Adrenal gland (tissue), 5 donors: ENCODE measurements at regions not wholly inside any gene's neighbourhood (a gene's known extent, or its start where the extent isn't known, plus 50 kb on each side); places are given as distances from the start of the nearest gene placed in this dataset.

Experiments
- POLR2A ChIP-seq, 2 donors: fragments of 450-650 bp; IDR thresholded peaks; one replicate each; pipeline ENCODE4 v1.6.1; 2017; ENCODE audit warnings: antibody characterized with exemption in 2 of 2, mild to moderate bottlenecking in 2 of 2, moderate library complexity in 1 of 2
- TF ChIP-seq, protein P1 (sequence below), 6 experiments: fragments of 450-650 bp in 4 of 6; fragments of 200-600 bp in 2 of 6; sonication (generic) in 1 of 6; IDR thresholded peaks; 1 replicate in 5 of 6; 2 replicates in 1 of 6; pipeline versions ENCODE4 v1.5.1 to v1.8.0; 2016 to 2021; ENCODE audit warnings: antibody characterized with exemption in 6 of 6, mild to moderate bottlenecking in 2 of 6, moderate library complexity in 1 of 6
- donor health status: DM: no; HTN: no; CAD: no.

DNA sequence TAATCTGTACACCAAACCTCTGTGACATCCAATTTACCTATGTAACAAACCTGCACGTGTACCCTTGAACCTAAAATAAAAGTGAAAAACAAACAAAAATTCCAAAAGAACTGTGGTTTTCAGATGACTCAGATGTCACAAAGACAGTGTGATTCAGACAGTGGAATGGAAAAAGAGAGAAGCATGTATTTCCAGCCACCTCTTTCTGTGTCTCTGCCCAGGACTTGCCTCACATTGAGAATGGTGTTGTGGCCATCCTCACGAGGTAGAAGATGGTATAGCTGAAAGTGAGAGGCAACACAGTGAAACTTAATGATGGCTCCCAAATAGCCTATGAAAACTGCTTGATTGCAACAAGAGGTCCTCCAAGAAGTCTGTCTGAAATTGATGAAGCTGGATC lies 78.0 kb downstream of the ARL5B start:
- TF ChIP-seq, protein P1, sequence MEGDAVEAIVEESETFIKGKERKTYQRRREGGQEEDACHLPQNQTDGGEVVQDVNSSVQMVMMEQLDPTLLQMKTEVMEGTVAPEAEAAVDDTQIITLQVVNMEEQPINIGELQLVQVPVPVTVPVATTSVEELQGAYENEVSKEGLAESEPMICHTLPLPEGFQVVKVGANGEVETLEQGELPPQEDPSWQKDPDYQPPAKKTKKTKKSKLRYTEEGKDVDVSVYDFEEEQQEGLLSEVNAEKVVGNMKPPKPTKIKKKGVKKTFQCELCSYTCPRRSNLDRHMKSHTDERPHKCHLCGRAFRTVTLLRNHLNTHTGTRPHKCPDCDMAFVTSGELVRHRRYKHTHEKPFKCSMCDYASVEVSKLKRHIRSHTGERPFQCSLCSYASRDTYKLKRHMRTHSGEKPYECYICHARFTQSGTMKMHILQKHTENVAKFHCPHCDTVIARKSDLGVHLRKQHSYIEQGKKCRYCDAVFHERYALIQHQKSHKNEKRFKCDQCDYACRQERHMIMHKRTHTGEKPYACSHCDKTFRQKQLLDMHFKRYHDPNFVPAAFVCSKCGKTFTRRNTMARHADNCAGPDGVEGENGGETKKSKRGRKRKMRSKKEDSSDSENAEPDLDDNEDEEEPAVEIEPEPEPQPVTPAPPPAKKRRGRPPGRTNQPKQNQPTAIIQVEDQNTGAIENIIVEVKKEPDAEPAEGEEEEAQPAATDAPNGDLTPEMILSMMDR (IDR thresholded peaks at IDR 0.05) = no peak
- no peak for TF ChIP-seq POLR2A (IDR thresholded peaks at IDR 0.05)
